HepG2 (cell line): ENCODE measurements at regions not wholly inside any gene's neighbourhood (a gene's known extent, or its start where the extent isn't known, plus 50 kb on each side); places are given as distances from the start of the nearest gene placed in this dataset.

Experiments
- FOXA3 ChIP-seq: IDR thresholded peaks from 2 replicates; pipeline ENCODE4 v1.6.1; 2016; ENCODE audit warnings: missing genetic modification reagents, missing compliant biosample characterization
- FOXO4 ChIP-seq: sonication (generic); formaldehyde crosslinking; conservative IDR thresholded peaks from 2 replicates; pipeline ENCODE4 v1.8.1; 2023; ENCODE audit warnings: missing genetic modification reagents
- HNF1B ChIP-seq: sonication (generic); formaldehyde crosslinking; IDR thresholded peaks from 2 replicates; pipeline ENCODE4 v1.5.1; 2020; ENCODE audit warnings: mild to moderate bottlenecking, moderate library complexity, missing genetic modification reagents
- KLF12 ChIP-seq: sonication (generic); formaldehyde crosslinking; IDR thresholded peaks from 2 replicates; pipeline ENCODE4 v1.4.0; 2020; ENCODE audit warnings: missing genetic modification reagents, borderline replicate concordance
- MTA3 ChIP-seq: sonication (generic); formaldehyde crosslinking; IDR thresholded peaks from 2 replicates; pipeline ENCODE4 v1.4.0; 2020; ENCODE audit warnings: missing genetic modification reagents
- NAIF1 ChIP-seq: sonication (generic); formaldehyde crosslinking; IDR thresholded peaks from 2 replicates; pipeline ENCODE4 v1.5.0; 2020; ENCODE audit warnings: mild to moderate bottlenecking, missing genetic modification reagents, borderline replicate concordance
- NKX3-1 ChIP-seq: sonication (generic); formaldehyde crosslinking; IDR thresholded peaks from 2 replicates; pipeline ENCODE4 v1.5.0; 2020; ENCODE audit warnings: missing genetic modification reagents
- ZNF766 ChIP-seq: sonication (generic); formaldehyde crosslinking; IDR thresholded peaks from 2 replicates; pipeline ENCODE4 v1.5.0; 2020; ENCODE audit warnings: missing genetic modification reagents, borderline replicate concordance
- TF ChIP-seq, protein P1 (sequence below): sonication (generic); formaldehyde crosslinking; IDR thresholded peaks from 2 replicates; pipeline ENCODE4 v1.5.1; 2020; ENCODE audit warnings: mild to moderate bottlenecking, missing genetic modification reagents, moderate library complexity
- TF ChIP-seq, protein P2 (sequence below): sonication (generic); formaldehyde crosslinking; IDR thresholded peaks from one replicate; pipeline ENCODE4 v1.5.1; 2020; ENCODE audit warnings: mild to moderate bottlenecking, missing genetic modification reagents; ENCODE audit errors: not compliant biosample characterization
- TF ChIP-seq, protein P3 (sequence below): sonication (generic); formaldehyde crosslinking; IDR thresholded peaks from 2 replicates; pipeline ENCODE4 v1.5.0; 2020; ENCODE audit warnings: mild to moderate bottlenecking, missing genetic modification reagents, borderline replicate concordance

DNA sequence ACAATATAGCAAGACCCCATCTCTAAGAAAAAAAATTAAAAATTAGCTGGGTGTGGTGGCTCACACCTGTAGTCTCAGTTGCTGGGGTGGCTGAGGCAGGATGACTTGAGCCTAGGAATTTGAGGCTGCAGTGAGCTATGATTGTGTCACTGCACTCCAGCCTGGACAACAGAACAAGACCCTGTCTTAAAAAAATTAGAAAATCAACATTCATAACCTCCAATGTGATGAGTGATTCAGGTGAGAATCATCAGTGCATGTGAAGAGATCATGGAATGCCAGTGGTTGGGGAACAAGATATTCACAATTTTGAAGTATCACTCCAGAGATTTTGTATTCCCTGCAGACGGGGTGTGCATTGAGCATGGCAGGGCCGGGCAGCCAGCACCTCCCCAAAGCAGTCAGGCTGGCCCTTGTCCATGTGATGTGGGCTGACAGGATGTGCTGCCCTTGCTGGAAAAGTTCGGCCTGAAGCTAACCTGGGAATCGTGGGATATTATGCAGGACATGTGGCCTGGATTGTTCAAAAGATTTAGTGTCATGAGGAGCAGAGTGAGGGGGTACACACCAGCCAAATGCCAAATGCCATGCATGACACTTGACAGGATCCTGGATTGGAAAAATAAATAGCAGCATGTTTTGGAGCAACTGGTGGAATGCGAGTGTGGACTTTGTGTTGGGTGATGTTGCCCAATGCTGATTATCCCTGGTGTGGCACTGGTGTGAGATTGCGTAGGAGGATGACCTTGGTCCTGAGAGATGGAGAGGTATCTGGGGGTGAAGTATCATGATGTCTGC lies 189.0 kb downstream of the RGS3 start (continued):
- TF ChIP-seq HNF1B (CRISPR knock-in tag): peak; percentile 82
- TF ChIP-seq MTA3: no peak
- no peak for TF ChIP-seq ZNF766 (CRISPR knock-in tag)
- TF ChIP-seq KLF12 (CRISPR knock-in tag): no peak
- TF ChIP-seq, protein P1, sequence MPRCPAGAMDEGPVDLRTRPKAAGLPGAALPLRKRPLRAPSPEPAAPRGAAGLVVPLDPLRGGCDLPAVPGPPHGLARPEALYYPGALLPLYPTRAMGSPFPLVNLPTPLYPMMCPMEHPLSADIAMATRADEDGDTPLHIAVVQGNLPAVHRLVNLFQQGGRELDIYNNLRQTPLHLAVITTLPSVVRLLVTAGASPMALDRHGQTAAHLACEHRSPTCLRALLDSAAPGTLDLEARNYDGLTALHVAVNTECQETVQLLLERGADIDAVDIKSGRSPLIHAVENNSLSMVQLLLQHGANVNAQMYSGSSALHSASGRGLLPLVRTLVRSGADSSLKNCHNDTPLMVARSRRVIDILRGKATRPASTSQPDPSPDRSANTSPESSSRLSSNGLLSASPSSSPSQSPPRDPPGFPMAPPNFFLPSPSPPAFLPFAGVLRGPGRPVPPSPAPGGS (CRISPR knock-in tag): no peak
- TF ChIP-seq NAIF1: no peak
- TF ChIP-seq, protein P2, sequence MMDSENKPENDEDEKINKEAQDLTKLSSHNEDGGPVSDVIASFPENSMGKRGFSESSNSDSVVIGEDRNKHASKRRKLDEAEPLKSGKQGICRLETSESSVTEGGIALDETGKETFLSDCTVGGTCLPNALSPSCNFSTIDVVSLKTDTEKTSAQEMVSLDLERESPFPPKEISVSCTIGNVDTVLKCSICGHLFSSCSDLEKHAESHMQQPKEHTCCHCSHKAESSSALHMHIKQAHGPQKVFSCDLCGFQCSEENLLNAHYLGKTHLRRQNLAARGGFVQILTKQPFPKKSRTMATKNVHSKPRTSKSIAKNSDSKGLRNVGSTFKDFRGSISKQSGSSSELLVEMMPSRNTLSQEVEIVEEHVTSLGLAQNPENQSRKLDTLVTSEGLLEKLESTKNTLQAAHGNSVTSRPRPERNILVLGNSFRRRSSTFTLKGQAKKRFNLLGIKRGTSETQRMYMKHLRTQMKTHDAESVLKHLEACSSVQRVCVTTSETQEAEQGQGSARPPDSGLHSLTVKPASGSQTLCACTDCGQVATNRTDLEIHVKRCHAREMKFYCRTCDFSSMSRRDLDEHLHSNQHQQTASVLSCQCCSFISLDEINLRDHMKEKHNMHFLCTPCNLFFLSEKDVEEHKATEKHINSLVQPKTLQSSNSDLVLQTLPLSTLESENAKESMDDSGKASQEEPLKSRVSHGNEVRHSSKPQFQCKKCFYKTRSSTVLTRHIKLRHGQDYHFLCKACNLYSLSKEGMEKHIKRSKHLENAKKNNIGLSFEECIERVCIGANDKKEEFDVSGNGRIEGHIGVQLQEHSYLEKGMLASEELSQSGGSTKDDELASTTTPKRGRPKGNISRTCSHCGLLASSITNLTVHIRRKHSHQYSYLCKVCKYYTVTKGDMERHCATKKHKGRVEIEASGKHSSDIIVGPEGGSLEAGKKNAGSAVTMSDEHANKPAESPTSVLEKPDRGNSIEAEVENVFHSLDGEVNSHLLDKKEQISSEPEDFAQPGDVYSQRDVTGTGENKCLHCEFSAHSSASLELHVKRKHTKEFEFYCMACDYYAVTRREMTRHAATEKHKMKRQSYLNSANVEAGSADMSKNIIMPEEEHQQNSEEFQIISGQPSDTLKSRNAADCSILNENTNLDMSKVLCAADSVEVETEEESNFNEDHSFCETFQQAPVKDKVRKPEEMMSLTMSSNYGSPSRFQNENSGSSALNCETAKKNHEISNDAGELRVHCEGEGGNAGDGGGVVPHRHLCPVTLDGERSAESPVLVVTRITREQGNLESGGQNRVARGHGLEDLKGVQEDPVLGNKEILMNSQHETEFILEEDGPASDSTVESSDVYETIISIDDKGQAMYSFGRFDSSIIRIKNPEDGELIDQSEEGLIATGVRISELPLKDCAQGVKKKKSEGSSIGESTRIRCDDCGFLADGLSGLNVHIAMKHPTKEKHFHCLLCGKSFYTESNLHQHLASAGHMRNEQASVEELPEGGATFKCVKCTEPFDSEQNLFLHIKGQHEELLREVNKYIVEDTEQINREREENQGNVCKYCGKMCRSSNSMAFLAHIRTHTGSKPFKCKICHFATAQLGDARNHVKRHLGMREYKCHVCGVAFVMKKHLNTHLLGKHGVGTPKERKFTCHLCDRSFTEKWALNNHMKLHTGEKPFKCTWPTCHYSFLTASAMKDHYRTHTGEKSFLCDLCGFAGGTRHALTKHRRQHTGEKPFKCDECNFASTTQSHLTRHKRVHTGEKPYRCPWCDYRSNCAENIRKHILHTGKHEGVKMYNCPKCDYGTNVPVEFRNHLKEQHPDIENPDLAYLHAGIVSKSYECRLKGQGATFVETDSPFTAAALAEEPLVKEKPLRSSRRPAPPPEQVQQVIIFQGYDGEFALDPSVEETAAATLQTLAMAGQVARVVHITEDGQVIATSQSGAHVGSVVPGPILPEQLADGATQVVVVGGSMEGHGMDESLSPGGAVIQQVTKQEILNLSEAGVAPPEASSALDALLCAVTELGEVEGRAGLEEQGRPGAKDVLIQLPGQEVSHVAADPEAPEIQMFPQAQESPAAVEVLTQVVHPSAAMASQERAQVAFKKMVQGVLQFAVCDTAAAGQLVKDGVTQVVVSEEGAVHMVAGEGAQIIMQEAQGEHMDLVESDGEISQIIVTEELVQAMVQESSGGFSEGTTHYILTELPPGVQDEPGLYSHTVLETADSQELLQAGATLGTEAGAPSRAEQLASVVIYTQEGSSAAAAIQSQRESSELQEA (CRISPR knock-in tag): no peak
- 0 out of 2 replicates have a peak, but pooled peaks have one; percentile 84 for TF ChIP-seq FOXO4 (CRISPR knock-in tag)
- TF ChIP-seq, protein P3, sequence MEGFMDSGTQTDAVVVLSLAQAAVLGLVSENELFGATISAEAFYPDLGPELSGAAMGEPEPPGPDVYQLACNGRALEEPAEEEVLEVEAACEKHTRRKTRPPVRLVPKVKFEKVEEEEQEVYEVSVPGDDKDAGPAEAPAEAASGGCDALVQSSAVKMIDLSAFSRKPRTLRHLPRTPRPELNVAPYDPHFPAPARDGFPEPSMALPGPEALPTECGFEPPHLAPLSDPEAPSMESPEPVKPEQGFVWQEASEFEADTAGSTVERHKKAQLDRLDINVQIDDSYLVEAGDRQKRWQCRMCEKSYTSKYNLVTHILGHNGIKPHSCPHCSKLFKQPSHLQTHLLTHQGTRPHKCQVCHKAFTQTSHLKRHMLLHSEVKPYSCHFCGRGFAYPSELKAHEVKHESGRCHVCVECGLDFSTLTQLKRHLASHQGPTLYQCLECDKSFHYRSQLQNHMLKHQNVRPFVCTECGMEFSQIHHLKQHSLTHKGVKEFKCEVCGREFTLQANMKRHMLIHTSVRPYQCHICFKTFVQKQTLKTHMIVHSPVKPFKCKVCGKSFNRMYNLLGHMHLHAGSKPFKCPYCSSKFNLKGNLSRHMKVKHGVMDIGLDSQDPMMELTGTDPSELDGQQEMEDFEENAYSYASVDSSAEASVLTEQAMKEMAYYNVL (CRISPR knock-in tag): no peak; the same call in 1 of the 2 replicates
- peak; percentile 95 for TF ChIP-seq FOXA3 (CRISPR knock-in tag)
- TF ChIP-seq NKX3-1: peak; percentile 53; the same call in 1 of the 2 replicates
